Stimulated activated naive CD4-positive, alpha-beta T cell (primary cell): ENCODE measurements at regions not wholly inside any gene's neighbourhood (a gene's known extent, or its start where the extent isn't known, plus 50 kb on each side); places are given as distances from the start of the nearest gene placed in this dataset.
"Not testable (repeated sequence)": the region's sequence is repeated elsewhere in the genome, so short reads cannot be mapped to it uniquely, and the experiment has no call there.

Experiments
- DNase-seq, 6 experiments: peaks; one replicate each; lab custom pipeline; 2025; lab: John Stamatoyannopoulos, UW

GRCh38 chr6:128736780-128737179 lies 146.2 kb upstream of the LAMA2 start:
- no peak for DNase-seq

GRCh38 chr6:128731249-128732165 lies 151.4 kb upstream of the LAMA2 start:
- DNase-seq, result peak in 2 of 6 experiments; percentile 7 to 8

GRCh38 chr6:128727500-128727899 lies 155.4 kb upstream of the LAMA2 start:
- DNase-seq, result no peak

GRCh38 chr6:128725271-128726233 lies 157.4 kb upstream of the LAMA2 start:
- peak in 1 of 6 experiments; percentile 4 for DNase-seq

- DNase-seq, result no peak
Observed at GRCh38 chr6:128724738-128725137, 158.2 kb upstream of the LAMA2 start.

GRCh38 chr6:128723667-128724066 lies 159.3 kb upstream of the LAMA2 start:
- DNase-seq, result no peak

GRCh38 chr6:128720891-128721290 lies 162.0 kb upstream of the LAMA2 start:
- DNase-seq, result no peak

GRCh38 chr6:128719786-128720185 lies 163.2 kb upstream of the LAMA2 start:
- no peak for DNase-seq

GRCh38 chr6:128713461-128713860 lies 169.5 kb upstream of the LAMA2 start:
- no peak for DNase-seq

- DNase-seq, result no peak
Observed at GRCh38 chr6:128712898-128713297, 170.0 kb upstream of the LAMA2 start.

GRCh38 chr6:128711149-128711548 lies 171.8 kb upstream of the LAMA2 start:
- no peak for DNase-seq

- DNase-seq, result no peak
Observed at GRCh38 chr6:128710315-128710714, 172.6 kb upstream of the LAMA2 start.

- DNase-seq, result no peak
Observed at GRCh38 chr6:128704601-128705000, 178.3 kb upstream of the LAMA2 start.

GRCh38 chr6:128703794-128704193 lies 179.1 kb upstream of the LAMA2 start:
- not testable (repeated sequence) for DNase-seq

- DNase-seq, result no peak
Observed at GRCh38 chr6:128696691-128697689, 176.6 kb upstream of the PTPRK start.

- DNase-seq, result no peak
Observed at GRCh38 chr6:128694303-128695009, 174.1 kb upstream of the PTPRK start.

- DNase-seq, result no peak
Observed at GRCh38 chr6:128690063-128690462, 169.7 kb upstream of the PTPRK start.

- no peak for DNase-seq
Observed at GRCh38 chr6:128686084-128686483, 165.7 kb upstream of the PTPRK start.

- DNase-seq, result no peak
Observed at GRCh38 chr6:128676456-128676855, 156.1 kb upstream of the PTPRK start.

GRCh38 chr6:128672023-128672422 lies 151.6 kb upstream of the PTPRK start:
- no peak for DNase-seq
